ENCODE measurements at regions not wholly inside any gene's neighbourhood (a gene's known extent, or its start where the extent isn't known, plus 50 kb on each side); places are given as distances from the start of the nearest gene placed in this dataset.
"Not testable (repeated sequence)": the region's sequence is repeated elsewhere in the genome, so short reads cannot be mapped to it uniquely, and the experiment has no call there.

DNA sequence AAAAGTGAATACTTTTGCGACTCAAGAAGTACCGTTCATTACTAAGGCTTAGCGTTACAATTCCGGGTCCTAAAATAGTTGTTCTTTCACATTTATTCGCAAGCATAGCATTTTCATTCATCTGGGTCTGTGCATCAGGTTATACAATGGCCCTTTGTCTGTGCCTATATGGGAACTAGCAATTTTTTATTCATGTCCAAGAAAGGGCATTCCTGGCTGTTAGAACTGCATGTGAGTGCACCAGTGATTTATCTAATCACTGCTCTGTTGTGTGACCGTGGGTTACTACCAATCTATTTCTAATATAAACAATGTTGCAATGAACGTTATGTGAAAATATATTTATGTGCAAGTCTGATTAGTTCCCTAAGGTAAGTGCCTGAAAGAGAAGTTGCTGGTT, 63.8 kb downstream of the SPANXA1 start:
- not testable (repeated sequence) for DNase-seq (ENCODE audit: low read depth, low spot score)

GRCh38 chrX:141475788-141476187, 108.8 kb downstream of the SPANXA1 start:
- DNase-seq (ENCODE audit: low read depth, low spot score), result not testable (repeated sequence)

GRCh38 chrX:141469469-141469868, 115.1 kb downstream of the SPANXA1 start:
- peak; percentile 11 for DNase-seq (ENCODE audit: low read depth, low spot score)

GRCh38 chrX:141468940-141469339, 115.6 kb downstream of the SPANXA1 start:
- DNase-seq (ENCODE audit: low read depth, low spot score), result peak; percentile 57

DNA sequence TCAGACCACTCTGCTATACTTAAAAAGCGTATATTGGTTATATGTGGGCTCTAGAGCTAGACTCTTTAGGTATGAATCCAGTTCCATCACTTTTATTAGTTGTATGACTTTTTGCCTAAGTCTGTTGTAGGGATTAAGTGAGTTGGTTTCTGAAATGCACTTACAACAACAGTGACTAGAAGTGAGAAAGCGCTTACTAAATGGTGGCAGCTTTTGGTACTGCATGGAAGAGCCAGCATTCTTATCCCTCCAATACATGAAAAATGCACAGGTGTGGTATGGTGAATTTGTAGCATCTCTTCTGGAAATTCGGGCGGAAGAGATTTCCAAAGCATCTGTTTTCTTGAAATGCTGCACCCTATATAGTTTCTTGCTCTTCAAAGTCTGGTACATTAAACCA, 117.1 kb downstream of the SPANXA1 start:
- no peak for DNase-seq (ENCODE audit: low read depth, low spot score)

- no peak for DNase-seq (ENCODE audit: low read depth, low spot score)
These were observed 129.4 kb downstream of the SPANXA1 start for GRCh38 chrX:141455103-141455502.

GRCh38 chrX:141443922-141444321, 140.6 kb downstream of the SPANXA1 start:
- no peak for DNase-seq (ENCODE audit: low read depth, low spot score)

- DNase-seq (ENCODE audit: low read depth, low spot score), result no peak
These were observed 144.9 kb downstream of the SPANXA1 start for GRCh38 chrX:141439651-141440050.

GRCh38 chrX:141415889-141416288, 168.6 kb downstream of the SPANXA1 start:
- DNase-seq (ENCODE audit: low read depth, low spot score), result no peak

GRCh38 chrX:141405853-141406492, 163.7 kb upstream of the SPANXC start:
- DNase-seq (ENCODE audit: low read depth, low spot score), result peak; percentile 47

GRCh38 chrX:141405486-141405852, 163.2 kb upstream of the SPANXC start:
- peak; percentile 39 for DNase-seq (ENCODE audit: low read depth, low spot score)

GRCh38 chrX:141402897-141403610, 160.7 kb upstream of the SPANXC start:
- DNase-seq (ENCODE audit: low read depth, low spot score), result no peak

- no peak for DNase-seq (ENCODE audit: low read depth, low spot score)
These were observed 154.2 kb upstream of the SPANXC start for GRCh38 chrX:141396536-141396935.

- DNase-seq (ENCODE audit: low read depth, low spot score), result no peak
These were observed 132.9 kb upstream of the SPANXC start for GRCh38 chrX:141375011-141375760.

DNA sequence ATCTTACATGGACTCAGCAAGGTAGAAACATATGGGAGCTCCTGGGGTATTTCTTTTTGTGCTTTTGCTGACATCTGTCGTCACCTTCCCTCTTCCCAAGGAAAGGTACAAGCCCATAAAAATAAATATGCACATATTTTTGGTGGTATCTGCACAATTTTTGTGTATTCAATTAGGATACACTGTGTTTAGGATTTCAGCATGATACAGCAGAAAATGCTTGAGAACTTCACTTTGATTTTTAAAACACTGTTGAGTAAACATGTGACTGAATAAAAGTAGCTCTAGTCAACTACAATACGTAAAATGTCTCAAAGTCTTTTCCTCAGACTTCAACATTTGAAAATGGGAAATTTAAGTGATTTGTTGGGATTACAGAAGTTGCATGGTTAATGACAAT, 99.4 kb upstream of the SPANXC start:
- no peak for DNase-seq (ENCODE audit: low read depth, low spot score)

GRCh38 chrX:141341341-141341740, 99.0 kb upstream of the SPANXC start:
- DNase-seq (ENCODE audit: low read depth, low spot score), result peak; percentile 80

DNA sequence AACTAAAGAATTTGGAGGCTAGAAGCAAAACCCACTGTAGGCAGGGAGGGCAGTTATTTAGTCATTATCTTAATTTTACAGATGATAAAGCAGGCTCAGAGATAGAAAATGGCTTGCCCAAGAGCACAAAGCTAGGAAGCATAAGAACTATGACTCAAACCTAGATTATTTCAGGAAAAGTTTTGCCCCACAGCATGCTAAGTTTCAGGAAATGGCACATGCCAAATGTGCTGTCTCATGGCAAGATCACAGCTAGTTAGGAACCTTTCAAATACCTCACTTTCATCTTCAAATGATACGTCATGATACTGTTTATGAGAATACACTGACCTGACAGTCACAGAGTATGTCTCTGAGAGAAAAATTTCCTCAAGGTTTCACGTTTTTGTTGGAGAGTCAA, 78.5 kb upstream of the SPANXC start:
- no peak for DNase-seq (ENCODE audit: low read depth, low spot score)

DNA sequence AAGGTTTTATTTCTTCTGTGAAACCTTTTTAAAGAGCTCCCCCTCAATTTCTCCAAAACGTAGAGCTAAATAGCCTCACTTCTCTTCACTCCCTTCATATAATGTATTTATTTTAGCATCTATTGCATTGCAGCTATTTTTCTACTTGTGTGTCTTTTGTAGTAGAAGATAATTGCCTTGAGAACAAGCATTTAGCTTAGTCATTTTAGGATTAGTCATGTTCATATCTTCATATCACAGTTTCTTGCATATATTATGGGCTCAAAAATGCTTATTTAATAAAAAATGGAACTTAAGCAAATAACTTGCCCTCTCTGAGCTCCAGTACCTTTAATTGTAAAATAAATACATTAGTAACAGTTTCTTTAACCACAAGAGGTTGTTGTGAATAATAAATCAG, 72.1 kb upstream of the SPANXC start:
- DNase-seq (ENCODE audit: low read depth, low spot score), result no peak

- no peak for DNase-seq (ENCODE audit: low read depth, low spot score)
These were observed 58.7 kb upstream of the SPANXC start for GRCh38 chrX:141301017-141301416.

Data from pulmonary artery endothelial cell (primary cell).